HG03521 (cell line): ENCODE measurements at regions not wholly inside any gene's neighbourhood (a gene's known extent, or its start where the extent isn't known, plus 50 kb on each side); places are given as distances from the start of the nearest gene placed in this dataset.
"Not testable (repeated sequence)": the region's sequence is repeated elsewhere in the genome, so short reads cannot be mapped to it uniquely, and the experiment has no call there.

ENCODE experiments used
- ATAC-seq: cut with Tn5 transposase; IDR thresholded peaks from one replicate; pipeline ENCODE4 v1.9.1; 2021; ENCODE audit warnings: mild to moderate bottlenecking, moderate library complexity; ENCODE audit not compliant: unreplicated experiment

- no peak for ATAC-seq
Observed at GRCh38 chr6:6810727-6811126, 222.2 kb downstream of the LY86 start.

- no peak for ATAC-seq
Observed at GRCh38 chr6:6811128-6812009, 222.8 kb downstream of the LY86 start.

GRCh38 chr6:6812427-6812826, 223.9 kb downstream of the LY86 start:
- no peak for ATAC-seq

- no peak for ATAC-seq
Observed at GRCh38 chr6:6815732-6816131, 227.2 kb downstream of the LY86 start.

- no peak for ATAC-seq
Observed at GRCh38 chr6:6816716-6817115, 228.2 kb downstream of the LY86 start.

GRCh38 chr6:6818078-6818639, 229.6 kb downstream of the LY86 start:
- no peak for ATAC-seq

- ATAC-seq: no peak
Observed at GRCh38 chr6:6820641-6821238, 232.2 kb downstream of the LY86 start.

GRCh38 chr6:6821639-6822261, 233.2 kb downstream of the LY86 start:
- ATAC-seq: no peak

GRCh38 chr6:6823030-6823429, 234.5 kb downstream of the LY86 start:
- no peak for ATAC-seq

- no peak for ATAC-seq
Observed at GRCh38 chr6:6823568-6824224, 235.2 kb downstream of the LY86 start.

- no peak for ATAC-seq
Observed at GRCh38 chr6:6824381-6824780, 235.9 kb downstream of the LY86 start.

- no peak for ATAC-seq
Observed at GRCh38 chr6:6825193-6825784, 236.8 kb downstream of the LY86 start.

- peak; percentile 74 for ATAC-seq
Observed at GRCh38 chr6:6826095-6826901, 237.8 kb downstream of the LY86 start.

- ATAC-seq: no peak
Observed at GRCh38 chr6:6826961-6827360, 238.4 kb downstream of the LY86 start.

- ATAC-seq: no peak
Observed at GRCh38 chr6:6829872-6830685, 241.6 kb downstream of the LY86 start.

- ATAC-seq: not testable (repeated sequence)
Observed at GRCh38 chr6:6830686-6831063, 242.2 kb downstream of the LY86 start.

GRCh38 chr6:6832439-6832838, 243.9 kb downstream of the LY86 start:
- no peak for ATAC-seq

- no peak for ATAC-seq
Observed at GRCh38 chr6:6834356-6835222, 246.1 kb downstream of the LY86 start.
